Stimulated activated CD4-positive, alpha-beta T cell treated with anti-CD3 and anti-CD28 coated beads, TNF-alpha, amount 100 ng/mL, for 48 hours (primary cell): ENCODE measurements at regions not wholly inside any gene's neighbourhood (a gene's known extent, or its start where the extent isn't known, plus 50 kb on each side); places are given as distances from the start of the nearest gene placed in this dataset.

Experiments
- DNase-seq, 3 donors: peaks; one replicate each; pipeline ENCODE4 v3.0.0-alpha.2; 2020; ENCODE audit warnings: low read depth in 3 of 3

GRCh38 chr7:114126095-114126494 lies 207.3 kb upstream of the PPP1R3A start:
- DNase-seq: no peak

GRCh38 chr7:114112806-114113205 lies 194.0 kb upstream of the PPP1R3A start:
- DNase-seq: no peak

GRCh38 chr7:114110666-114111065 lies 191.9 kb upstream of the PPP1R3A start:
- no peak for DNase-seq

- no peak for DNase-seq
These were observed 190.9 kb upstream of the PPP1R3A start for GRCh38 chr7:114109721-114110120.

GRCh38 chr7:114109304-114109703 lies 190.5 kb upstream of the PPP1R3A start:
- no peak for DNase-seq

GRCh38 chr7:114108510-114108909 lies 189.7 kb upstream of the PPP1R3A start:
- no peak for DNase-seq

- no peak for DNase-seq
These were observed 188.7 kb upstream of the PPP1R3A start for GRCh38 chr7:114107522-114107921.

GRCh38 chr7:114104035-114104434 lies 185.2 kb upstream of the PPP1R3A start:
- DNase-seq: no peak

GRCh38 chr7:114102996-114103395 lies 184.2 kb upstream of the PPP1R3A start:
- DNase-seq: no peak

- no peak for DNase-seq
These were observed 183.3 kb upstream of the PPP1R3A start for GRCh38 chr7:114102131-114102530.

GRCh38 chr7:114100810-114101209 lies 182.0 kb upstream of the PPP1R3A start:
- DNase-seq: no peak

- DNase-seq: no peak
These were observed 180.5 kb upstream of the PPP1R3A start for GRCh38 chr7:114099337-114099736.

GRCh38 chr7:114095885-114096284 lies 177.1 kb upstream of the PPP1R3A start:
- no peak for DNase-seq

- no peak for DNase-seq
These were observed 169.7 kb upstream of the PPP1R3A start for GRCh38 chr7:114088470-114088940.

- DNase-seq: no peak
These were observed 169.1 kb upstream of the PPP1R3A start for GRCh38 chr7:114087653-114088469.

- DNase-seq: no peak
These were observed 168.3 kb upstream of the PPP1R3A start for GRCh38 chr7:114086914-114087652.

- DNase-seq: no peak
These were observed 167.7 kb upstream of the PPP1R3A start for GRCh38 chr7:114086537-114086913.

GRCh38 chr7:114085592-114086501 lies 167.0 kb upstream of the PPP1R3A start:
- no peak for DNase-seq

GRCh38 chr7:114085313-114085591 lies 166.4 kb upstream of the PPP1R3A start:
- DNase-seq: no peak

GRCh38 chr7:114084472-114085312 lies 165.9 kb upstream of the PPP1R3A start:
- no peak for DNase-seq

GRCh38 chr7:114084002-114084471 lies 165.2 kb upstream of the PPP1R3A start:
- DNase-seq: no peak
